HG03439 (cell line): ENCODE measurements at regions not wholly inside any gene's neighbourhood (a gene's known extent, or its start where the extent isn't known, plus 50 kb on each side); places are given as distances from the start of the nearest gene placed in this dataset.
A peak's percentile ranks its signal among the peaks of the same experiment; 100 is the strongest.
"Not testable (repeated sequence)": the region's sequence is repeated elsewhere in the genome, so short reads cannot be mapped to it uniquely, and the experiment has no call there.

ENCODE experiments used
- ATAC-seq: cut with Tn5 transposase; IDR thresholded peaks from one replicate; pipeline ENCODE4 v1.9.1; 2021; ENCODE audit warnings: mild to moderate bottlenecking, moderate library complexity; ENCODE audit not compliant: unreplicated experiment

GRCh38 chr14:22492622-22493542, 96.1 kb downstream of the DAD1 start:
- ATAC-seq: no peak

GRCh38 chr14:22491683-22492621, 97.1 kb downstream of the DAD1 start:
- ATAC-seq: peak; percentile 34

- ATAC-seq: not testable (repeated sequence)
These were observed 98.0 kb downstream of the DAD1 start for GRCh38 chr14:22491053-22491452.

GRCh38 chr14:22489957-22490950, 98.8 kb downstream of the DAD1 start:
- ATAC-seq: no peak

- ATAC-seq: no peak
These were observed 99.8 kb downstream of the DAD1 start for GRCh38 chr14:22489244-22489545.

- ATAC-seq: peak; percentile 34
These were observed 100.3 kb downstream of the DAD1 start for GRCh38 chr14:22488522-22489243.

GRCh38 chr14:22487941-22488340, 101.1 kb downstream of the DAD1 start:
- no peak for ATAC-seq

GRCh38 chr14:22487401-22487800, 101.6 kb downstream of the DAD1 start:
- no peak for ATAC-seq

GRCh38 chr14:22486675-22487074, 102.3 kb downstream of the DAD1 start:
- ATAC-seq: no peak

GRCh38 chr14:22485649-22486048, 103.4 kb downstream of the DAD1 start:
- no peak for ATAC-seq

GRCh38 chr14:22485178-22485577, 103.8 kb downstream of the DAD1 start:
- no peak for ATAC-seq

- no peak for ATAC-seq
These were observed 104.4 kb downstream of the DAD1 start for GRCh38 chr14:22484632-22485031.

GRCh38 chr14:22483863-22484593, 105.0 kb downstream of the DAD1 start:
- no peak for ATAC-seq

- no peak for ATAC-seq
These were observed 106.1 kb downstream of the DAD1 start for GRCh38 chr14:22482782-22483553.

GRCh38 chr14:22482085-22482694, 106.8 kb downstream of the DAD1 start:
- no peak for ATAC-seq

GRCh38 chr14:22481546-22481945, 107.5 kb downstream of the DAD1 start:
- no peak for ATAC-seq

GRCh38 chr14:22479776-22480464, 109.1 kb downstream of the DAD1 start:
- ATAC-seq: no peak
